K562 (cell line): ENCODE measurements at regions not wholly inside any gene's neighbourhood (a gene's known extent, or its start where the extent isn't known, plus 50 kb on each side); places are given as distances from the start of the nearest gene placed in this dataset.

ENCODE experiments used
- ATAC-seq: fragments of 200-7000 bp; cut with Tn5 transposase; 3 replicates; pipeline ENCODE4 v1.9.1; 2020; ENCODE audit warnings: moderate library complexity
- BruUV-seq: library from RNA; stranded (reverse); fragments of 400-500 nt; replicated peaks from 2 replicates; lab custom pipeline; 2021; lab: Mats Ljungman, UMichigan
- CTCF ChIA-PET: fragments of 300-600 bp; formaldehyde crosslinking; extraction: SDS; loops from one replicate; lab custom pipeline; 2021; ENCODE audit warnings: low intra/inter-chr PET ratio; lab: Yijun Ruan, JAX
- POLR2A ChIA-PET: fragments of 300-600, 350-650 bp; sonication (Branson Sonifier 250); formaldehyde crosslinking; extraction: SDS; loops from one replicate; lab custom pipeline; 2021; ENCODE audit warnings: antibody characterized with exemption, inconsistent platforms; lab: Yijun Ruan, JAX
- DNase-seq, 4 experiments: peaks; one replicate each; pipeline versions ENCODE4 v3.0.0 to v3.0.0-alpha.2; 2011 to 2018; ENCODE audit warnings: low spot score in 3 of 4, mixed read lengths in 3 of 4; ENCODE audit errors: extremely low read depth in 1 of 4
- FAIRE-seq: peaks from 2 replicates; lab custom pipeline; 2011; peaks lifted over from hg19 to GRCh38; lab: Jason Lieb, UNC
- H2AFZ ChIP-seq: 2 replicates; pipeline ENCODE4 v1.6.0; 2011; ENCODE audit warnings: low read depth, low read length, control low read depth, inconsistent platforms
- H3K27ac ChIP-seq: fragments of 200-600 bp; 3 replicates; pipeline ENCODE4 v1.8.0; 2011; ENCODE audit warnings: low read depth, mild to moderate bottlenecking, control low read depth, inconsistent platforms, low read length, moderate library complexity, mixed read lengths; ENCODE audit errors: extremely low read depth
- H3K27me3 ChIP-seq, 2 experiments: fragments of 300-600 bp in 1 of 2; 2 replicates in 1 of 2; 3 replicates in 1 of 2; pipeline versions ENCODE4 v1.6.0 to v1.8.0; 2011; ENCODE audit warnings: inconsistent platforms in 2 of 2, low read length in 2 of 2, mild to moderate bottlenecking in 1 of 2, mixed read lengths in 1 of 2, moderate library complexity in 1 of 2; ENCODE audit not compliant: control insufficient read depth in 2 of 2, insufficient read depth in 2 of 2
- H3K36me3 ChIP-seq: fragments of 300-600 bp; 3 replicates; pipeline ENCODE4 v1.8.0; 2011; ENCODE audit warnings: mild to moderate bottlenecking, low read length, inconsistent platforms; ENCODE audit not compliant: control insufficient read depth, insufficient read depth
- H3K4me1 ChIP-seq, 2 experiments: fragments of 200-600 bp in 1 of 2; replicated peaks in 1 of 2; 2 replicates in 1 of 2; 3 replicates in 1 of 2; pipeline versions ENCODE4 v1.5.1 to v1.8.0; 2011; ENCODE audit warnings: inconsistent platforms in 2 of 2, low read length in 2 of 2, mild to moderate bottlenecking in 1 of 2, mixed read lengths in 1 of 2, moderate library complexity in 1 of 2; ENCODE audit not compliant: control insufficient read depth in 2 of 2, insufficient read depth in 2 of 2
- H3K4me2 ChIP-seq: 2 replicates; pipeline ENCODE4 v1.6.1; 2011; ENCODE audit warnings: low read length, control low read depth, inconsistent platforms, mixed read lengths; ENCODE audit not compliant: insufficient read depth
- H3K4me3 ChIP-seq: fragments of 200-600 bp; sonication (generic), shearing (Covaris generic); 2 replicates; pipeline ENCODE4 v1.5.1; 2016; ENCODE audit warnings: control low read depth, inconsistent platforms
- H3K79me2 ChIP-seq: fragments of 200-600 bp; 3 replicates; pipeline ENCODE4 v1.8.0; 2011; ENCODE audit warnings: low read length, inconsistent platforms; ENCODE audit not compliant: control insufficient read depth, insufficient read depth
- H3K9ac ChIP-seq, 2 experiments: 2 replicates each; pipeline versions ENCODE4 v1.6.0 to v1.6.1; 2011; ENCODE audit warnings: low read depth in 2 of 2, low read length in 2 of 2, control low read depth in 1 of 2, inconsistent platforms in 1 of 2, mild to moderate bottlenecking in 1 of 2, mixed read lengths in 1 of 2; ENCODE audit not compliant: insufficient read depth in 1 of 2
- H3K9me1 ChIP-seq: one replicate; pipeline ENCODE4 v1.6.0; 2011; ENCODE audit warnings: inconsistent platforms, mild to moderate bottlenecking, low read length, moderate library complexity; ENCODE audit not compliant: control insufficient read depth, insufficient read depth
- H3K9me3 ChIP-seq: replicated peaks from 2 replicates; pipeline ENCODE4 v1.5.1; 2011; ENCODE audit warnings: low read depth, low read length, inconsistent platforms; ENCODE audit not compliant: control insufficient read depth, insufficient read depth
- H4K20me1 ChIP-seq: replicated peaks from 2 replicates; pipeline ENCODE4 v1.6.1; 2011; ENCODE audit warnings: low read length, inconsistent platforms, mixed read lengths; ENCODE audit not compliant: control insufficient read depth, insufficient read depth
- BCLAF1 ChIP-seq, 2 experiments: fragments of 450-650 bp in 1 of 2; IDR thresholded peaks; 2 replicates each; pipeline ENCODE4 v1.6.1; 2011 to 2017; ENCODE audit warnings: low read depth in 2 of 2, antibody characterized with exemption in 1 of 2, borderline replicate concordance in 1 of 2, low read length in 1 of 2, mild to moderate bottlenecking in 1 of 2, mixed read lengths in 1 of 2; ENCODE audit not compliant: control insufficient read depth in 1 of 2
- FOSL1 ChIP-seq: fragments of 200-800 bp; sonication (Bioruptor generic); conservative IDR thresholded peaks from 2 replicates; pipeline ENCODE4 v1.6.1; 2016; ENCODE audit warnings: missing genetic modification characterization, missing compliant biosample characterization
- HDAC3 ChIP-seq: fragments of 450-650 bp; IDR thresholded peaks from 2 replicates; pipeline ENCODE4 v1.6.1; 2018; ENCODE audit warnings: borderline replicate concordance, mild to moderate bottlenecking, moderate library complexity; ENCODE audit not compliant: partially characterized antibody
- ILK ChIP-seq: fragments of 450-650 bp; IDR thresholded peaks from 2 replicates; pipeline ENCODE4 v1.6.1; 2016; ENCODE audit warnings: missing genetic modification characterization, low read depth, mild to moderate bottlenecking, missing compliant biosample characterization, moderate library complexity, borderline replicate concordance
- POU5F1 ChIP-seq: fragments of 150-350 bp; IDR thresholded peaks from 2 replicates; pipeline ENCODE4 v1.6.1; 2014; ENCODE audit warnings: borderline replicate concordance, low read length, low read depth, mild to moderate bottlenecking; ENCODE audit not compliant: partially characterized antibody
- SUPT5H ChIP-seq: fragments of 450-650 bp; IDR thresholded peaks from 2 replicates; pipeline ENCODE4 v1.6.1; 2016
- XRCC4 ChIP-seq: IDR thresholded peaks from one replicate; pipeline ENCODE4 v1.6.1; 2011; ENCODE audit not compliant: insufficient read depth, insufficient read length; ENCODE audit errors: extremely low read depth
- ZNF318 ChIP-seq, 2 experiments: fragments of 450-650 bp; IDR thresholded peaks; 2 replicates each; pipeline ENCODE4 v1.6.1; 2016; ENCODE audit warnings: mild to moderate bottlenecking in 2 of 2, borderline replicate concordance in 1 of 2, low read depth in 1 of 2, moderate library complexity in 1 of 2
- ZNF79 ChIP-seq: fragments of 250-450 bp; sonication (Bioruptor Pico); IDR thresholded peaks from 2 replicates; pipeline ENCODE4 v1.4.0; 2020; ENCODE audit warnings: low read depth, mild to moderate bottlenecking, moderate library complexity
- WGBS: fragments of 100-300 bp; shearing (Covaris generic); methylation state at CpG from one replicate; pipeline ENCODE4 v1.1.6; 2016; ENCODE audit warnings: low coverage, mixed read lengths; ENCODE audit not compliant: insufficient coverage; ENCODE audit errors: missing lambda C conversion rate; 5-methylcytosine and 5-hydroxymethylcytosine counted together
- in situ Hi-C: fragments of 300-500 bp; cut with MboI; formaldehyde crosslinking; loops from 4 replicates; pipeline ENCODE4 v1.15.0; 2018; ENCODE audit warnings: inconsistent platforms, mixed read lengths
- intact Hi-C: fragments of 100-400 bp; cut with micrococcal nuclease; formaldehyde crosslinking; loops from 2 replicates; pipeline ENCODE4 v1.14.2; 2022

GRCh38 chr12:30836656-30837445 is 82.1 kb upstream of the CAPRIN2 start:
- Histone ChIP-seq H3K36me3 (no peaks in the 10 kb centered on the region), H3K27ac (no peak overlapping the region), H3K4me3 (no peak overlapping the region), H2AFZ (no peak overlapping the region), H3K9me3 (no peaks in the 10 kb centered on the region), H3K4me1 (peaks cover 0 to 2% of the 10 kb centered on the region in 2 experiments; a peak in 1 of 5 replicates), H3K27me3 (peaks cover 3 to 33% of the 10 kb centered on the region in 2 experiments), H3K9ac (no peak overlapping the region), H3K4me2 (no peak overlapping the region), H3K9me1 (no peaks in the 10 kb centered on the region), H4K20me1 (no peaks in the 10 kb centered on the region), H3K79me2 (no peaks in the 10 kb centered on the region)
- intact Hi-C loops (no loop called here), in situ Hi-C loops (no loop called here)
- 0% methylated on average over 12 of the region's 12 CpGs for WGBS
- POLR2A ChIA-PET, result interaction anchor here (0.8 kb wide), 1 partner anchor 521 kb away, joined by 3 read pairs; no protein-coding TSS in a partner anchor
- BruUV-seq, result no TSS peak
- no peak for DNase-seq
- no peak for FAIRE-seq
- CTCF ChIA-PET, result no interaction called here
- ATAC-seq, result no peak
- no peak for TF ChIP-seq FOSL1 (tag)
- TF ChIP-seq POU5F1, result no peak
- no peak for TF ChIP-seq HDAC3
- no peak for TF ChIP-seq SUPT5H
- no peak for TF ChIP-seq XRCC4
- TF ChIP-seq ZNF318 (IDR thresholded peaks at IDR 0.05; ENCODE audit: borderline replicate concordance in 1 of 2, low read depth in 1 of 2), result no peak
- no peak for TF ChIP-seq ZNF79 (CRISPR knock-in tag)
- no peak for TF ChIP-seq BCLAF1 (IDR thresholded peaks at IDR 0.05; ENCODE audit: borderline replicate concordance in 1 of 2, control insufficient read depth in 1 of 2, low read depth in 2 of 2, low read length in 1 of 2)
- TF ChIP-seq ILK (tag), result no peak
